GM20431 (cell line): ENCODE measurements at regions not wholly inside any gene's neighbourhood (a gene's known extent, or its start where the extent isn't known, plus 50 kb on each side); places are given as distances from the start of the nearest gene placed in this dataset.
"Not testable (repeated sequence)": the region's sequence is repeated elsewhere in the genome, so short reads cannot be mapped to it uniquely, and the experiment has no call there.

Experiments
- in situ Hi-C: fragments of 300-500 bp; cut with MseI, MboI; formaldehyde crosslinking; loops from one replicate; pipeline ENCODE4 v1.15.0; 2020; ENCODE audit warnings: low sequenced_read_pairs; ENCODE audit not compliant: unreplicated experiment

DNA sequence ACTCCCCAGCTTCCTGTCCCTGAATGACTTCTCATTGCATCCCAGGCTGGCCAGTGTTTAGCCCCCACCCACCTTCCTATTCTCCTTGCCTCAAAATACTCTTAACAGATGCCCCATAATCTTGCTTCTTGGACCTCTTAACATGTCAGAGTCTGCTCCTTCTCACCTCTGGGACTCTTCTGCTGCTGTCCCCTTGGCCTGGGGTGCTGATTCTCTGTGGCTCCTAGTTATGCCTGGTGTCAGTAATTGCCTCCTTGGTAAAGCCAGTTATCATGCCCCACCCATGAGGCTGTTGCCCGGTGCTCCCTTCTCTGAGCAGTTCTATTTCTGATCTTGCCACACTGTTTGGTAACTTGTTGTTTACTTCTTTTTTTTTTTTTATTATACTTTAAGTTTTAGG, 256.8 kb downstream of the STIM2 start:
- in situ Hi-C loops, result no loop called here

DNA sequence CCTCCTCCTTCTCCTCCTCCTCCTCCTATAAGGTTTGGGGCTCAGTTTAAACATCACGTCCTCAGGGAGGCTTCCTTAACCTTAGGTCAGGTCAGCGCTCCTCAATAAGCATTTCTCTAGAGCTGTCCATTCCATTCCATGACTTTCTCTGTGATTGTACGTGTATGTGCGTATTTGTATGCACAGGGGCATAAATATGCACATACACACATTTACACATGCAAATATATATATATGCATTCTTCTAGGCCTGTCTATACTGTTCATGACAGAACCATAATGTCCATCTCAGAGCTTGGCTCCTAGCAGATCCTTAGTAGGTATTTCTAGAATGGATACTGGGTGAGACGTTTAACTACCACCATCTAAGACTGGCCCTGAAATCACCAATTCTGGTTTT, 258.6 kb downstream of the STIM2 start:
- in situ Hi-C loops, result no loop called here

DNA sequence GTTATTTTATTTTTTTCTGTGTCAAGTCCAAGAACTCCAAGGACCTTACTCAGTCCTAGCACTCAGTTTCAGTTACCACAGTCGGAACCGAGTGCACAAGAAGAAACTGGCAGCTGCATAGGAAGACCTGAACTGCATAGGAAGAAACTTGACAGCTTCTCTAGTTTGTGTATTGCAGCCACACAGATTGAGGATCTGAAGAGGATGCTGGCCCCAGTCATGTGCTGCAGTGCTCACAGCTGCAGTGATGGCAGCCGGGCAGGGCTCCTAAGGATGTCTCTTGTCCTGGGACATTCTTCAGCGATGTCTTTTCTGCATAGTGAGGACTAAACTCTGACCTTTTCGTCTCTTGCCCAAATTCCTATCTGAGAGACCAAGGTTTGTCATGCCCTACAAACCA, 261.2 kb downstream of the STIM2 start:
- in situ Hi-C loops, result no loop called here

DNA sequence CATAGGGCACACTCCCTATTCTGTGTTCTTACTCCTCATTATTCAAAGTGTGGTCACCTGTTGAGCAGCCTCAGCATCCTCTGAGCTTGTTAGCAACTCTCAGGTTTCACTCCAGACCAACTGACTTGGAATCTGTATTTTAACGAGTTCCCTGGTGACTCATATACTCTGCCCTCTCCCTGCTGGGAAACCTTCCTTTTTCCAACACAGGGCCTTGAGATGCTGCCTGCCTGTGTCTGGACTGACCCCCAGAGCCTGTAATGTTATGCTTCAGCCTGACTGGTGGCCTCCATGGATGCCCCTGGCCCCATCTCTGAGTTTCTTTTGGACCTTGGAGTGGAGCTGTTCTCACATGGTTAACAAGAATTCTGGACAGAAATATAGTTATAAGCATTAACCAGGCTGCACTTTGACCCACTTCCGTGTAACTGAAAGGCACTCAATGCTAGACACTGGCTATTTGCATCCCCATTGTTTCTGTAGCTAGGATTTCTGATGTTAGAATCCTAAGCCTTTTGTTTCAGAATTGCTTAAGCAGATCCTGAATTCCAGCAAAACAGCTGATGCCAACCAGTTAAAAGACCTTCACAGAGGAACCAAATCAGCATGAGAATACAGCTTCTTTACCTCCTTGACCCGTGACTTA, 262.6 kb downstream of the STIM2 start:
- in situ Hi-C loops, result no loop called here

DNA sequence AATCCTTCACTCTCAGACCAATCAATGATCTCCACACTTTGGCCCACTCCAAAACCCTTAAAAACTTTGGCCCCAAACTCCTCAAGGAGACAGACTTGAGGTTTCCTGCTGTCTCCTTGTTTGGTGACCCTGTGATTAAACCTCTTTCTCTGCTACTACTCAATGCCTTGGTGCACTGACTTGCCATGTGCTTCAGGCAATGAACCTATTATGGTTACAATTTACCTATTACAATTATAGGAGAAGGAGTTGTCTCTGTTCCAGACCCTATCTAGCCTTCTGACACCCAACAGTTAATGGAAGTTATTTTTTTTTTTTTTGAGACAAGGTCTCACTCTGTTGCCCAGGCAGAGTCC, 263.1 kb downstream of the STIM2 start:
- in situ Hi-C loops, result no loop called here

DNA sequence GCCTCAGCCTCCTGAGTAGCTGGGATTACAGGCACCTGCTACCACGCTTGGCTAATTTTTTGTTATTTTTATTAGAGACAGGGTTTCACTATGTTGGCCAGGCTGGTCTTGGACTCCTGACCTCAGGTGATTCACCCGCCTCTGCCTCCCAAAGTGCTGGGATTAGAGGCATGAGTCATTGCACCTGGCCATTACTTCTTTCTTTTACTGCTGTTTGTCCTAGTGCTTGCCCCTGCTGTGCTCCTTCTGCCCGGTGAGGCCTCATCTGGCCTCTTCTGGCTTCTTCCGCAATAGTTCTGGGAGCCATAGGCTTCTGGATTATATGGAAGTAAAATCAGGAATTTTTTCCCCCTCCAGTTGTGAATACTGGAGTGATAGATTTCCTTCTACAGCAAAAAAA, 266.3 kb downstream of the STIM2 start:
- in situ Hi-C loops, result not testable (repeated sequence)

DNA sequence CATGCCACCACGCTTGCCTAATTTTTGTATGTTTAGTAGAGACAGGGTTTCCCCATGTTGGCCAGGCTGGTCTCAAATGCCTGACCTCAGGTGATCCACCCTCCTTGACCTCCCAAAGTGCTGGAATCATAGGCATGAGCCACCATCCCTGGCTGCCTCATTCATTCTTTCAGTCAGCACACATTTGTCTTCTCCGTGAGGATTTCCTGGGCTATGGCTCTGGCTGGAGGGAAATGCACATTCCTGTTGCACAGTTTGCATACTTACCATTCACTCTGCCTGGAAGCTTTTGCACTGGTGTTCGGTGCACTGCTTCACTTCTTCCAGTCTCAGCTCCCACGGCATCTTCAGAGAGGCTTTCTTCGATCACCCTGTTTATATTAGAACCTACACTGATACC, 267.8 kb downstream of the STIM2 start:
- in situ Hi-C loops, result no loop called here

DNA sequence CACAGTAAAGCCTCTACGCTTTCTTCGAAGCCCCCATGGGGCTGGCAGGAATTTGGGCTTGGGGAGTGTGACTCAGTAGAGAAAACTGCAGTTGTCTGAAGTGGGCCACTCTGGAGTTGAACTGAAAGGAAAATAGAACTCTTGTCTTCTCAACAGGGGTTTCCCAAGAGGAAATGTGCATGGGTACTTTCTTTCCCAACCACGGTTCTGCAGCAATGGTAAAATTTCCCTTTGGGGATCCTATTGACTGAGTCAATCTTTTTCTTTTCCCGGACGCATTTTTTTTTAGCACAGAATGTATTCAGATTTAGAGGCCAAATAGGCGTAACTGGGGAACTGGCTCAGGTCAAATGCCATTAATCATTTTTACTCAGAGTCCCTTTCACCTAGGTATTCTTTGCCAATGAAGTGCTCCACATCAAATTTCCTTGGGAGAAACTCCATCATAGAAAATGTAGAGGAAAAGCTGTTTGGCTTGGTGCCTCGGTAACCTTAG, 269.3 kb downstream of the STIM2 start:
- in situ Hi-C loops, result no loop called here

DNA sequence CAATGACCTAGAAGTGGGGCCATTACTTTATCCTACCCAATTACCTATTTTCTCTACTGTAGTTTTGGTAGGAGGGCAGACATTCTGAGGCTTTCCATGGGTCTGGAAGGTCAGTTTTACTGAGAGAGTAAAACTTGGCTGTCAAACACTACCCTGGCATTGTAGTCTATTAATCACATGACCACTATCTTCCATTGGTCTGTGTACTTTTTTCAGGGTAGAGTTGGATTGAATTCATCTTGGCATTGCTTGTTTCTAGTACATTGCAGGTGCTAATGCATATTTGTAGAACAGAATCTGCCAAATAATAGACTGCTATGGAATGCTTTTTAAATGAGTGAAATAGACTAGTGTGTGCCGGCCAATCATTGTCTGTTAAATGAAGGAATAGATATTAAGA, 271.9 kb downstream of the STIM2 start:
- in situ Hi-C loops, result no loop called here

DNA sequence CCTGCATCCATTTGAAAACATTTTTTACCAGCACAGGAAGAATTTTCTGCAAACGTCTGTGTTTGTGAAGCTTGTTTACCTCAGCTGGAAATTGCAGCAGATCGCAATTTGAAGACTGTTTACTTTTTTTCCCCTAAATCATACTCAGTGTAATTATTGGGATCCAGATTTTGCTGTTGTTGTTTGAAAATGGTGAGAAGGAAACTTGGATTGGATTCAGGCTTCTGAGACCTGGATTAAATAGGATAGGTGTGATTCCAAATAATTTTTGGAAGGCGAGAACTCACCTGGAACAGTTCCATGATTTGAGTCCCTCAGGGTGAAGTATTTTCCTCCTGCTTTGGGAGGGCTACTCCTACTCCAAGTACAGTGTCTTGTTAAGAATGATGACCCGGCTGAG, 279.8 kb downstream of the STIM2 start:
- in situ Hi-C loops, result no loop called here

DNA sequence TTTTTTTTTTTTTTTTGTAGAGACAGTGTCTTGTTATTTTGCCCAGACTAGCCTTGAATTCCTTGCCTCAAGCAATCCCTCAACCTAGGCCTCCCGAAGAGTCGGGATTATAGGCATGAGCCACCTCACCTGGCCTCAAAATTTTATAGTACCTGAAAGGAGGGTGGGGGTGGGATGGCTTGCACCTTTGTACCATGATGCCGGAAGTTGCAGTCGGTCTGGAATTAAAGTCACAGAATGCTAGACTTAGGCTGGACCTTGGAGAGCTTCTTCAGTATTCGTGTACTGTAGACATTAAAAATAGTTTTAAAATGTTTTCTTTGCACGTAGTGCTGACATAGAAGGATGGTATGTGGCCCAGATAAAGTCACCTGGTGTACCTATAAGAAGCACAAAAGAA, 280.9 kb downstream of the STIM2 start:
- in situ Hi-C loops, result no loop called here

DNA sequence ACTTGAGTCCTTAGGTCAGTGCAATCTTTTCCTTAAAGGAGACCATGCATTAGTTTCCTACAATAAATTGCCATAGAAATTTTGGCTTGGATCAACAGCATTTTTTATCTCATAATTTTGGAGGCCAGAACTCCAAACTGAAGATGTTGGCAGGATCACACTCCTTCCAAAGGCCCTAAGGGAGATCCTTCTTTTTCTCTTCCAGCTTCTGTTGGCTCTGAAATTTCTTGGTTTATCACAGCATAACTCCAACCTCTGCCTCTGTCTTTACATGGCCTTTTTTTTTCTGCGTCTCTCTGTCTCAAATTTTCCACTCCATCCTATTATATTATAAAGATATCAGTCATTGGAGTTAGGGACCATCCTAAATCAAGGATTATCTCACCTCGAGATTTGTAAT, 282.2 kb downstream of the STIM2 start:
- in situ Hi-C loops, result no loop called here

DNA sequence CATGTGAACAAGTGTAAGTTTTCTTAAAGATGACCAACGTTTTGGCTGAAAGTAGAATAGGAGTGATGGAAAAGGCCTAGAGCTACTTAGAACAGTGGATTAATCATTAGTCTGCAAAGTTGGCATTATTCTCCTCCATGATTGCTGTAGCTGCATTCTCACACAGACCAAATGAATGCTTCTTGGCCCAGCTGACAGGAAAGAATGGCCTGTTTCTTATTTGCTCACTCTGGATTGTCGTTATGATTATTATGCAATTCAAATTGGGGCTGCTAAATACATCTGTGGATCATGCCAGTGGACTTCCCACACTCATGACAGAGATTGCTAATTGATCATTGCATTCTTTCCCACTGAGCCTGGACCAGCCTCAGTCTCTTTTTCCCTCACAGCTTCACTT, 285.0 kb downstream of the STIM2 start:
- in situ Hi-C loops, result no loop called here

DNA sequence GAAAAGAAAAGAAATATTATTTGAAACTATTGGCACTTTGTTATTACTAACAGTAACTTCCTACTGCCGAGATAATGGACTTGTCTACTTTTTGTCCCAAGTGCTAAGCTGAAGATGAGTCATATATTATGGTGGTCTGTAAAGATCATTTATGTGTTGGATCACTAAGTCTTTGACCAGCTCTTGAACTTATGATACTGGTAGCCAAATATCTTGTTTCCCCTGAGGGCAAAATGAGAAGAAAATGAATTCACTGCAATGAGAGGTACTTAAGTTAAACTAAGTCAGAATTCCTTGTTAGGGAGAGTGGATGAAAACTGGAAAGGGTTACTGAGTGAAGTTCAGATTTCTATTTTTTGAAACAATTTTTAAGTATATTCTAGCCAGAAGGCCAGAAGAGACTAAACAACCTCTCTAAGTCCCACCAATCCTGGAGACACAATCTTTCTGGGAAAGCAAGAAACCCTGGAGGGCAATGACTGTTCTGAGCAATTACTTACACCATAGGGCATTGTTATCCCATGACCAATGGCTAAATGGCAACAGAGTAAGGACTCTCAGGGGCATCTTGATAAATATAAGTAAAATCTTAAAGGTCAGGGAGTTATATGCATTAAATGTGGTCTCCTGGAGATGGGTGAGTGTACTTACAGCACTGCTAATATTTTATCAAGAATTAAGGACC, 287.7 kb downstream of the STIM2 start:
- in situ Hi-C loops, result no loop called here

DNA sequence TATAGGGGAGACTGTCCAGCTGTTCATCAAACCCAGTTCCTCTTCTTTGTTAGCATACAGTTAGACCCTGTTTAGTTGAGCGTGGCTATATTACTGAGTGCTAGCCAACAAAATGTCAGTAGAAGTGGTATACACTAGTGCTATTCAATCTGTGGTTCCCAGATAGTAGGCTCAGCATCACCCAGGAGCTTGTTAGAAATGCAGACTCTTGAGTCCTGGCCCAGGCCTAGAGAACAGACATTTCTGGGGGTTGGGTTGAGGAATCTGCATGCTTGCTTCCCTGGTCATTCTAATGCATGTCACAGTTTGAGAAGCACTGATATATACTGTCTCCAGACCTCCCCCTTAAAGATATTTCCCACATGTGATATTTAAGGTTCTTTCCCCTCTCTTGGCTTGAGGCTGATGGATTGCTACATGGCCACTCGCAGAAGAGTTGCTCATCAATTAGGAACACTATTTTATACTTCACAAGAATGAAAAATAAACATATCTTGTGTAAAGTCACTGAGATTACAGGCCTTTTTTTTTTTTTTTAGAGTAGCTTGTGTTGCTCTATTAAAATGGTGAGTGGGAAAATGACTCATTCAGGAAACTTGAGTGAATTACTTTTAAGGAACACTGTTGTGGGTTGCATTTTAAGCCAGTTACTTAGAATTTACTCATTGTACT, 289.0 kb downstream of the STIM2 start:
- in situ Hi-C loops, result no loop called here

DNA sequence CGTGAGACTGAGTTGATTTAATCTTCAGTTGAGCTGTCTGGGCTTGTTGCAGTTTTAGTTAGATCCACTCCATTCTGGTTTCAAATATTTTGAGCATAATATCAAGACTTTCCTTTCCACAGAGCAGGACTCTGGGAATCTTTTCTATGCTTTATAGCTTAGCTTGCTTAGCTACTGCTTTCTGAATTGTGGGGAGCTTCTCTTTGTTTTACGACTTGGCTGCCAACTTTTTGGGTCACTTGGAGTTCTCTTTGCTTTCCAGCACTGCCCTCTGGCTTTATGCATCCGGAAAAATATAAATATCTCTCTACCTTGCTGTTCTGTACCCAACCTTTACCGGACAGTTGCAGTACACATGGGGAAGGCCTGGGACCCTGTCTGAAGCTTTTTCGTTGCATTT, 292.1 kb downstream of the STIM2 start:
- in situ Hi-C loops, result no loop called here

DNA sequence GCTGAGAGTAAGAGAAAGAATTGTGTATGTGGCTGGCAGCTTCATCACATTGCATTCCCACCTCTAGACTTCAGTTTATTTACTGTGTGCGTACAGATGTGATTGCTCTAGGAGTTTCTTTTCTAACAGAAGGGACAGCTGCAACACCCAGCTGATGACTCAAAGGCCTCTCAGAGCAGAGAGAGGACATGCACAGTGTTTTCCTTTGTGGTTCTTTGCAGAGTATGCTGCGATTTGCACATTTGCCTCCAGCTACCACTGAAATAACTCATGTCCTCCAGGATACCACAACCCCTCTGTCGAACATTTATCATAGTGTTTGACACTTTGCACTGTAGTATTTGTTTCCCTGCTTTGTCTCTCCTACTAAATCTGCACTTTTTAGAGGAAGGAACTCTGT, 294.1 kb downstream of the STIM2 start:
- in situ Hi-C loops, result no loop called here

DNA sequence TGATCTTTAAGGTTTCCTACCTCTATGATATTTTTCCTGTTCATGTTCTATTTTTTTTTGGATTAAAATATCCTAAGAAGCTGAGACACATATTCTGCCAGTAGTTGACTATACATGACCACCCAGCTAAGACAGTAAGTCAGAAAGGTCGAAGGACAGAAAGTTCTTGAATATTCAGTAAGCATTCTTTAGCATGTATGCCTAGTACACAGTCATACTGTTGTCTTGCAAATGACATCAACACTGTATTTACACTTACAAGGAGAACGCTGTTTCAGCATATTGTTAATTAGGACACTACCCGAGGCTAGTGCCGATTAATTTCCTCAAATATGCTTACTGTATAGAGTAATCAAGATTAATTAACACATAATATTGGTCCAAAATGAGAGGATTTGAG, 300.6 kb downstream of the STIM2 start:
- in situ Hi-C loops, result no loop called here

DNA sequence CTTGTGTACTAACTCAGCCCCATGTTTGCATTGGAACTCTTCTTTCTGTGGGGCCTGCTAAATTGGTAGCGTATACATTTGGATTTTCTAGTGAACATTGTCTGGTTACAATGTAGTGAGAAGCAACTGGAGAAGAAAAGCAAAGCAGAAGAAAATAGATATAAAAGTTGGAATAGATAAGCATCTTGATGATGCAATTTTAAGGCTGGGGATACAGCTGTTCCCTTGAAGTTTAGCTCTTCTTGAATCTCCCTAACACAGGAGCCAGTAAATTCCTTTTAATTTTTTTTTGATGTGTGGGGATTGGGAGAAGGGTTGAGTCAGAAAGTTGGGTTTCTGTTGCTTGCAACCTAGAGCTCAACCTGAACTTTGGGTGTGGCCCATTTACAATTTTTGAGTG, 308.1 kb downstream of the STIM2 start:
- in situ Hi-C loops, result no loop called here

DNA sequence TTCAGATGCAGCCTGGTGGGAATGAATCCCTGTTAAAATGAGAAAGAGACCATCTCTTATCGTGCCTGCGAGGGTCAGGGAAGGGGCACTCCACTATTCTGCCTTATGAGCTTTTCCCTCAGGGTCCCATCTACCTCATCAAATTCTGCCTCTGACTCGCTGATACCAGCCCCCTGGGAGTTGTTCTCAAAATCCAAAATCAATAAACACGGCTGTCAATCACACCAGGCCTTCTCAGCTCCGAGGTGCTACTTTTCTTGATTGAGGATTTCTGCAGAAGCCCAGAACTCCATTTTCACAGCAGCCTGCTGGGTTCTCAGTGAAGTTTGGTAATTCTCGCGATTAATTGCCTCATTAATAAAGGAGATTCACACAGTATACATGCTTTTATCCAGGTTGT, 312.6 kb downstream of the STIM2 start:
- in situ Hi-C loops, result no loop called here

DNA sequence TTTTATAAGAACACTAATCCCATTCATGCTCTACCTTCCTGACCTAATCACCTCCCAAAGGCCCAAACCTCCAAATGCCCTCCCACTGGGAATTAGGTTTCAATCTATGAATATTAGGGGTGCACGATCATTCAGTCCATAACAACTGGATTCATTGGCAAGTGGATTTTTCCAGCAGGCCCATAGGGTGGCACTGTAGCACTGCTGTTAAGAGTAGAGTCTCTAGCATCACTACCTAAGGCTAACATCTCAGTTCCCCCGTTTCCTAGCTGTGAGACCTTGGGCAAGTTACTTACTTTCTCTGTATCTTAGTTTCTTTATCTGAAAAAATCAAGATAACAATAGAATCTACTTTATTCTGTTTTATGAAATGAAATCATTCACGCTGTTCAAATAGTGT, 315.8 kb downstream of the STIM2 start:
- in situ Hi-C loops, result no loop called here

DNA sequence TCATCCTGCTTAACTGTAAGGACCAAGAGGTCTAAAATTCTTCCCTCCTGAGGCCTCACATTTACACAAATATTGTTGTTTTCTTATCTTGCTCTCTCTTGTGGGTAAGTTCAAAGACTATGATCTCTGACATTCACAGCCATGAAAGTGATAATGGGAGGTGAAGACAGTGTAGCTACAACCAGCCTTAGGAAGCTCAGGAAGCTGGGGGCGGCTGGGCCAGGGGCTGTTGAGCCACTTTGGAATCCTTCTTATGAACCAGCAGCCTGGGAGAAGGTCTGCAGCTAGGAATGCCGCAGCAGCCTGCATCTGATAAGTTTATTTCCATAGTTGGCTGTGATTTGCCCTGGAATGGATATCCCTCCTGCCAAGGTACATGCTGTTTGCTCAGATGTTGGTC, 316.2 kb downstream of the STIM2 start:
- in situ Hi-C loops, result no loop called here
